SU-DHL-6 (cell line): ENCODE measurements at regions not wholly inside any gene's neighbourhood (a gene's known extent, or its start where the extent isn't known, plus 50 kb on each side); places are given as distances from the start of the nearest gene placed in this dataset.
"Not testable (repeated sequence)": the region's sequence is repeated elsewhere in the genome, so short reads cannot be mapped to it uniquely, and the experiment has no call there.

Source experiments
- H2AFZ ChIP-seq: fragments of 200-600 bp; sonication (generic); 2 replicates; pipeline ENCODE4 v1.6.1; 2014; ENCODE audit warnings: low read depth, mild to moderate bottlenecking, moderate library complexity, mixed read lengths, antibody characterized with exemption, low read length; ENCODE audit not compliant: severe bottlenecking
- H3F3A ChIP-seq: fragments of 200-600 bp; shearing (Covaris generic); 2 replicates; pipeline ENCODE4 v1.6.0; 2016; ENCODE audit warnings: antibody characterized with exemption, mild to moderate bottlenecking; ENCODE audit not compliant: insufficient read depth
- H3K27ac ChIP-seq: fragments of 200-600 bp; sonication (generic); 2 replicates; pipeline ENCODE4 v1.5.1; 2016; ENCODE audit warnings: low read depth, mild to moderate bottlenecking, low read length, moderate library complexity, mixed read lengths
- H3K27me3 ChIP-seq: fragments of 200-600 bp; sonication (generic), shearing (Covaris generic); 2 replicates; pipeline ENCODE4 v1.6.0; 2014; ENCODE audit warnings: mild to moderate bottlenecking, low read length
- H3K36me3 ChIP-seq: fragments of 200-600 bp; sonication (generic); 2 replicates; pipeline ENCODE4 v1.6.1; 2014; ENCODE audit warnings: mild to moderate bottlenecking, low read length, mixed read lengths
- H3K4me2 ChIP-seq: fragments of 300-600, 200-600 bp; shearing (Covaris generic), sonication (generic); 2 replicates; pipeline ENCODE4 v1.6.0; 2014; ENCODE audit warnings: low read length, low read depth, mild to moderate bottlenecking; ENCODE audit not compliant: poor library complexity, severe bottlenecking
- H3K4me3 ChIP-seq: fragments of 200-600 bp; sonication (generic); 2 replicates; pipeline ENCODE4 v1.5.1; 2014; ENCODE audit warnings: antibody characterized with exemption, low read length, mild to moderate bottlenecking, mixed read lengths; ENCODE audit not compliant: insufficient read depth, poor library complexity, severe bottlenecking
- H3K79me2 ChIP-seq: fragments of 200-600 bp; sonication (generic); 2 replicates; pipeline ENCODE4 v1.6.1; 2014; ENCODE audit warnings: mild to moderate bottlenecking, low read length, moderate library complexity; ENCODE audit not compliant: insufficient read depth
- H3K9ac ChIP-seq: fragments of 200-600 bp; sonication (generic); 2 replicates; pipeline ENCODE4 v1.7.0; 2014; ENCODE audit warnings: mild to moderate bottlenecking, low read length
- H3K9me2 ChIP-seq: fragments of 200-600 bp; sonication (generic); replicated peaks from 2 replicates; pipeline ENCODE4 v1.6.1; 2014; ENCODE audit warnings: low read length; ENCODE audit not compliant: insufficient read depth
- H3K9me3 ChIP-seq: fragments of 200-600 bp; sonication (generic); 2 replicates; pipeline ENCODE4 v1.6.1; 2014; ENCODE audit warnings: low read length, mixed read lengths; ENCODE audit not compliant: insufficient read depth
- H4K20me1 ChIP-seq: fragments of 200-600 bp; sonication (generic); 2 replicates; pipeline ENCODE4 v1.6.1; 2014; ENCODE audit warnings: low read depth, mild to moderate bottlenecking, antibody characterized with exemption, low read length, moderate library complexity, mixed read lengths
- CTCF ChIP-seq: fragments of 200-600 bp; sonication (generic); IDR thresholded peaks from one replicate; pipeline ENCODE4 v1.5.1; 2017; ENCODE audit warnings: antibody characterized with exemption, mild to moderate bottlenecking, low read length, moderate library complexity; ENCODE audit not compliant: insufficient read depth, poor library complexity, severe bottlenecking
- EZH2phosphoT487 ChIP-seq: fragments of 200-600 bp; sonication (generic), shearing (Covaris generic); conservative IDR thresholded peaks from 2 replicates; pipeline ENCODE4 v1.6.1; 2018; ENCODE audit warnings: mild to moderate bottlenecking, antibody characterized with exemption, low read length, moderate library complexity, mixed read lengths

GRCh38 chr12:131340616-131341210, 370.2 kb upstream of the SFSWAP start:
- H3K9ac ChIP-seq: no peak overlapping the region
- TF ChIP-seq CTCF: no peak
- no peak for TF ChIP-seq EZH2phosphoT487
- H3K27me3 ChIP-seq: no peaks in the 10 kb centered on the region
- H3K36me3 ChIP-seq: no peaks in the 10 kb centered on the region
- no peaks in the 10 kb centered on the region for H4K20me1 ChIP-seq
- no peaks in the 10 kb centered on the region for H3F3A ChIP-seq
- H3K9me2 ChIP-seq: no peaks in the 10 kb centered on the region
- no peaks in the 10 kb centered on the region for H3K79me2 ChIP-seq
- no peak overlapping the region for H3K4me2 ChIP-seq
- no peak overlapping the region for H2AFZ ChIP-seq
- H3K27ac ChIP-seq: no peak overlapping the region
- no peak overlapping the region for H3K4me3 ChIP-seq
- H3K9me3 ChIP-seq: no peaks in the 10 kb centered on the region

- H3K9me3 ChIP-seq, H4K20me1 ChIP-seq, H2AFZ ChIP-seq, H3K36me3 ChIP-seq, H3K27ac ChIP-seq, H3K4me2 ChIP-seq, H3F3A ChIP-seq, H3K9ac ChIP-seq, H3K79me2 ChIP-seq, H3K4me3 ChIP-seq, H3K9me2 ChIP-seq, H3K27me3 ChIP-seq: not testable (repeated sequence)
These were observed 369.3 kb upstream of the SFSWAP start for GRCh38 chr12:131341608-131342007.

GRCh38 chr12:131343436-131343835, 367.5 kb upstream of the SFSWAP start:
- H3K79me2 ChIP-seq, H4K20me1 ChIP-seq, H3F3A ChIP-seq, H3K27me3 ChIP-seq, H3K36me3 ChIP-seq, H3K27ac ChIP-seq, H2AFZ ChIP-seq, H3K4me2 ChIP-seq, H3K9me3 ChIP-seq, H3K9ac ChIP-seq, H3K4me3 ChIP-seq, H3K9me2 ChIP-seq: not testable (repeated sequence)

- H3K27ac ChIP-seq, H3K9me3 ChIP-seq, H3K9me2 ChIP-seq, H3K36me3 ChIP-seq, H4K20me1 ChIP-seq, H3K9ac ChIP-seq, H3F3A ChIP-seq, H2AFZ ChIP-seq, H3K79me2 ChIP-seq, H3K4me3 ChIP-seq, H3K27me3 ChIP-seq, H3K4me2 ChIP-seq: not testable (repeated sequence)
These were observed 366.0 kb upstream of the SFSWAP start for GRCh38 chr12:131344715-131345520.
